HFFc6 (cell line): ENCODE measurements at regions not wholly inside any gene's neighbourhood (a gene's known extent, or its start where the extent isn't known, plus 50 kb on each side); places are given as distances from the start of the nearest gene placed in this dataset.

Source experiments
- DNase-seq: peaks from one replicate; pipeline ENCODE4 v3.0.0-alpha.2; 2018
- H3K27ac Mint-ChIP-seq: 2 replicates; pipeline ENCODE4 v1.8.0; 2020; ENCODE audit warnings: mild to moderate bottlenecking, mixed read lengths
- H3K27me3 Mint-ChIP-seq: 2 replicates; pipeline ENCODE4 v1.8.0; 2021; ENCODE audit warnings: mild to moderate bottlenecking, moderate library complexity, mixed read lengths; ENCODE audit not compliant: insufficient read depth
- H3K36me3 Mint-ChIP-seq: 2 replicates; pipeline ENCODE4 v1.8.0; 2021; ENCODE audit warnings: low read depth, mixed read lengths
- H3K4me1 Mint-ChIP-seq: 2 replicates; pipeline ENCODE4 v1.8.0; 2020; ENCODE audit warnings: low read depth, mixed read lengths
- H3K4me3 Mint-ChIP-seq: 2 replicates; pipeline ENCODE4 v1.8.0; 2020; ENCODE audit warnings: mild to moderate bottlenecking, moderate library complexity, mixed read lengths
- H3K9me3 Mint-ChIP-seq: 2 replicates; pipeline ENCODE4 v1.8.0; 2020; ENCODE audit warnings: mild to moderate bottlenecking, mixed read lengths
- TF ChIP-seq, protein P1 (sequence below): fragments of 200-600 bp; sonication (generic); IDR thresholded peaks from 2 replicates; pipeline ENCODE4 v1.5.0; 2021; ENCODE audit warnings: antibody characterized with exemption, mild to moderate bottlenecking

GRCh38 chr3:70870576-70870975 lies 558.1 kb upstream of the MDFIC2 start:
- DNase-seq, result no peak
- TF ChIP-seq, protein P1, sequence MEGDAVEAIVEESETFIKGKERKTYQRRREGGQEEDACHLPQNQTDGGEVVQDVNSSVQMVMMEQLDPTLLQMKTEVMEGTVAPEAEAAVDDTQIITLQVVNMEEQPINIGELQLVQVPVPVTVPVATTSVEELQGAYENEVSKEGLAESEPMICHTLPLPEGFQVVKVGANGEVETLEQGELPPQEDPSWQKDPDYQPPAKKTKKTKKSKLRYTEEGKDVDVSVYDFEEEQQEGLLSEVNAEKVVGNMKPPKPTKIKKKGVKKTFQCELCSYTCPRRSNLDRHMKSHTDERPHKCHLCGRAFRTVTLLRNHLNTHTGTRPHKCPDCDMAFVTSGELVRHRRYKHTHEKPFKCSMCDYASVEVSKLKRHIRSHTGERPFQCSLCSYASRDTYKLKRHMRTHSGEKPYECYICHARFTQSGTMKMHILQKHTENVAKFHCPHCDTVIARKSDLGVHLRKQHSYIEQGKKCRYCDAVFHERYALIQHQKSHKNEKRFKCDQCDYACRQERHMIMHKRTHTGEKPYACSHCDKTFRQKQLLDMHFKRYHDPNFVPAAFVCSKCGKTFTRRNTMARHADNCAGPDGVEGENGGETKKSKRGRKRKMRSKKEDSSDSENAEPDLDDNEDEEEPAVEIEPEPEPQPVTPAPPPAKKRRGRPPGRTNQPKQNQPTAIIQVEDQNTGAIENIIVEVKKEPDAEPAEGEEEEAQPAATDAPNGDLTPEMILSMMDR, result no peak
- H3K9me3 Mint-ChIP-seq, result peaks cover 6% of the 10 kb centered on the region; the same call in 1 of the 2 replicates
- H3K36me3 Mint-ChIP-seq, result peaks cover 14% of the 10 kb centered on the region
- no peak overlapping the region for H3K4me3 Mint-ChIP-seq
- H3K4me1 Mint-ChIP-seq, result peaks cover 13% of the 10 kb centered on the region
- H3K27me3 Mint-ChIP-seq, result no peaks in the 10 kb centered on the region; the same call in 1 of the 2 replicates
- no peak overlapping the region for H3K27ac Mint-ChIP-seq

DNA sequence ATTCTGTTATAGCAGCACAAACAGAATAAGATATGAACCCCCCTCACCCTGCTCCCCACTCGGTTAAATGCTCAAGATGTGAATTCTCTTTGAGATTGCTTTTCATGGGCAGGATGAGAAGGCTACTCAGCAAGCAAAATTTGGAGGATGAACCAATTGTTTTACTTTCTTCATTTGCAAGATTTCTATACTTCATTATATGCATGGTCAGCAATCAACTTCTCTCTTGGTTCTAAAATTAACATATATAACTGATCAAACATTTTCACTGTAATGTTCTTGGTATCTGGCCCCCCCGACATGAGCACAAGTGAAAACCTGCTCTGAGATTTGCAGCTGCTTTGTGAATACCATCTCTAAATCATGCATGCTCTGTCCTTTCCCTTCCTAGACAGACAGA lies 556.1 kb upstream of the MDFIC2 start:
- H3K36me3 Mint-ChIP-seq, result peaks cover 20% of the 10 kb centered on the region
- TF ChIP-seq, protein P1, result no peak
- no peaks in the 10 kb centered on the region; the same call in 1 of the 2 replicates for H3K27me3 Mint-ChIP-seq
- H3K4me3 Mint-ChIP-seq, result no peak overlapping the region
- peaks cover 10% of the 10 kb centered on the region for H3K9me3 Mint-ChIP-seq
- peaks cover 19% of the 10 kb centered on the region for H3K4me1 Mint-ChIP-seq
- no peak for DNase-seq
- H3K27ac Mint-ChIP-seq, result no peak overlapping the region

- H3K27me3 Mint-ChIP-seq, result no peaks in the 10 kb centered on the region
- TF ChIP-seq, protein P1, result no peak
- H3K4me3 Mint-ChIP-seq, result peak overlapping the region; percentile 70; the same call in 1 of the 2 replicates
- DNase-seq, result no peak
- peaks cover 9% of the 10 kb centered on the region for H3K36me3 Mint-ChIP-seq
- peaks cover 4% of the 10 kb centered on the region; the same call in 1 of the 2 replicates for H3K9me3 Mint-ChIP-seq
- peaks cover 39% of the 10 kb centered on the region for H3K4me1 Mint-ChIP-seq
- H3K27ac Mint-ChIP-seq, result no peak overlapping the region
Measured at GRCh38 chr3:70863049-70863448, 550.6 kb upstream of the MDFIC2 start.

DNA sequence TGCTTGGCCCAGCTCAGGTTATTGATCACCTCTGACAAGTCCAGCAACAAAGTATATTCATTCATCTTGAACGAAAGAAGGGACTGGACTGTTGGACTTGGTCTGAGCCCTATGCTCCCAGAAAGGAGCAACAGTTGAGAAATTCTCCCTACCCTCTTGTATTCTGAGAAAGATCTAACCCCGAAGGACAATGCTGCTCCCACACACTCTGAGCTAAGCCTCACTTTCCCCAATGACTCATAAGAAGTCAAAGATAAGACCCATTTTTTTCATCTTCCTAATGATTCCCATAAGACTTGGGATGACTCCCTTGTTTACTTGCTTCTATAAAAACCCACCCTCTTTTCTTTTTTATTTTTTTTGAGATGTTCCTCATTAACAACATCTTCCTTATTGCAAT lies 549.4 kb upstream of the MDFIC2 start:
- H3K9me3 Mint-ChIP-seq, result peaks cover 4% of the 10 kb centered on the region; the same call in 1 of the 2 replicates
- peaks cover 9% of the 10 kb centered on the region for H3K36me3 Mint-ChIP-seq
- peak overlapping the region; percentile 70 for H3K4me3 Mint-ChIP-seq
- H3K27ac Mint-ChIP-seq, result peak overlapping the region; percentile 76
- no peaks in the 10 kb centered on the region for H3K27me3 Mint-ChIP-seq
- peaks cover 51% of the 10 kb centered on the region for H3K4me1 Mint-ChIP-seq
- TF ChIP-seq, protein P1, result no peak
- peak; percentile 52 for DNase-seq

- TF ChIP-seq, protein P1, result no peak
- peak; percentile 70 for DNase-seq
- Mint-ChIP-seq H3K9me3 (peaks cover 4% of the 10 kb centered on the region; the same call in 1 of the 2 replicates), H3K27ac (peak overlapping the region; percentile 76), H3K4me1 (peaks cover 57% of the 10 kb centered on the region), H3K4me3 (peak overlapping the region; percentile 70; the same call in 1 of the 2 replicates), H3K27me3 (no peaks in the 10 kb centered on the region), H3K36me3 (peaks cover 9% of the 10 kb centered on the region)
Measured at GRCh38 chr3:70861234-70861633, 548.8 kb upstream of the MDFIC2 start.
